ENCODE measurements at regions not wholly inside any gene's neighbourhood (a gene's known extent, or its start where the extent isn't known, plus 50 kb on each side); places are given as distances from the start of the nearest gene placed in this dataset.
"Not testable (repeated sequence)": the region's sequence is repeated elsewhere in the genome, so short reads cannot be mapped to it uniquely, and the experiment has no call there.

- Histone ChIP-seq H3K4me3 (no peak overlapping the region), H3K4me1 (replicated peaks in 1 of 2) (no peaks in the 10 kb centered on the region), H3K27ac (no peak overlapping the region)
- 93 to 100% methylated on average over 1 to 2 of the region's 2 CpGs; no CpG with 5 or more reads in 8 of the 10 experiments for WGBS, 10 experiments
- in situ Hi-C loops (cut with MboI; ENCODE audit: low pct_unique_long_range_greater_than_20kb in 2 of 9, low sequenced_read_pairs in 9 of 9, unreplicated experiment in 9 of 9), result loop anchor here in 3 of 9 experiments (25.0 kb wide), 2 partner anchors 535 to 990 kb away; no protein-coding TSS in a partner anchor
- no peak for ATAC-seq (replicated peaks in 6 of 8)
Measured at GRCh38 chr6:128727500-128727899, 155.4 kb upstream of the LAMA2 start.

- peak in 2 of 8 experiments; percentile 16 to 32 for ATAC-seq (replicated peaks in 6 of 8)
- 0 to 100% (median 27%) methylated on average over 1 to 3 of the region's 3 CpGs for WGBS, 10 experiments
- H3K4me3 ChIP-seq, result no peak overlapping the region
- peaks cover 0 to 2% of the 10 kb centered on the region in 2 donors for H3K4me1 ChIP-seq (replicated peaks in 1 of 2)
- in situ Hi-C loops (cut with MboI; ENCODE audit: low pct_unique_long_range_greater_than_20kb in 2 of 9, low sequenced_read_pairs in 9 of 9, unreplicated experiment in 9 of 9), result loop anchor here in 3 of 9 experiments (25.0 kb wide), 2 partner anchors 537 to 988 kb away; no protein-coding TSS in a partner anchor
- no peak overlapping the region for H3K27ac ChIP-seq
Measured at GRCh38 chr6:128725271-128726233, 157.4 kb upstream of the LAMA2 start.

- Histone ChIP-seq H3K27ac (no peak overlapping the region), H3K4me1 (replicated peaks in 1 of 2) (peaks cover 0 to 2% of the 10 kb centered on the region in 2 donors), H3K4me3 (no peak overlapping the region)
- ATAC-seq (replicated peaks in 6 of 8), result no peak
- in situ Hi-C loops (cut with MboI; ENCODE audit: low pct_unique_long_range_greater_than_20kb in 2 of 9, low sequenced_read_pairs in 9 of 9, unreplicated experiment in 9 of 9), result loop anchor here in 3 of 9 experiments (25.0 kb wide), 2 partner anchors 538 to 987 kb away; no protein-coding TSS in a partner anchor
- 60 to 100% (median 77%) methylated on average over 1 to 5 of the region's 5 CpGs; no CpG with 5 or more reads in 2 of the 10 experiments for WGBS, 10 experiments
Measured at GRCh38 chr6:128724738-128725137, 158.2 kb upstream of the LAMA2 start.

- peaks cover 0 to 2% of the 10 kb centered on the region in 2 donors for H3K4me1 ChIP-seq (replicated peaks in 1 of 2)
- in situ Hi-C loops (cut with MboI; ENCODE audit: low pct_unique_long_range_greater_than_20kb in 2 of 9, low sequenced_read_pairs in 9 of 9, unreplicated experiment in 9 of 9), result no loop called here
- 0 to 86% (median 58%) methylated on average over 1 to 2 of the region's 2 CpGs; no CpG with 5 or more reads in 2 of the 10 experiments for WGBS, 10 experiments
- H3K27ac ChIP-seq, result no peak overlapping the region
- no peak overlapping the region for H3K4me3 ChIP-seq
- peak in 2 of 8 experiments; percentile 43 to 78 for ATAC-seq (replicated peaks in 6 of 8)
Measured at GRCh38 chr6:128723667-128724066, 159.3 kb upstream of the LAMA2 start.

GRCh38 chr6:128720891-128721290 lies 162.0 kb upstream of the LAMA2 start:
- in situ Hi-C loops (cut with MboI; ENCODE audit: low pct_unique_long_range_greater_than_20kb in 2 of 9, low sequenced_read_pairs in 9 of 9, unreplicated experiment in 9 of 9), result no loop called here
- ATAC-seq (replicated peaks in 6 of 8), result no peak
- Histone ChIP-seq H3K27ac (no peak overlapping the region), H3K4me1 (replicated peaks in 1 of 2) (peaks cover 0 to 2% of the 10 kb centered on the region in 2 donors), H3K4me3 (no peak overlapping the region)
- WGBS, 10 experiments, result 0 to 95% (median 19%) methylated on average over 2 of the region's 2 CpGs

- Histone ChIP-seq H3K27ac (no peak overlapping the region), H3K4me3 (no peak overlapping the region), H3K4me1 (replicated peaks in 1 of 2) (peaks cover 0 to 2% of the 10 kb centered on the region in 2 donors)
- in situ Hi-C loops (cut with MboI; ENCODE audit: low pct_unique_long_range_greater_than_20kb in 2 of 9, low sequenced_read_pairs in 9 of 9, unreplicated experiment in 9 of 9), result no loop called here
- 59 to 97% (median 77%) methylated on average over 2 to 3 of the region's 3 CpGs; no CpG with 5 or more reads in 1 of the 10 experiments for WGBS, 10 experiments
- ATAC-seq (replicated peaks in 6 of 8), result no peak
Measured at GRCh38 chr6:128719786-128720185, 163.2 kb upstream of the LAMA2 start.

- in situ Hi-C loops (cut with MboI; ENCODE audit: low pct_unique_long_range_greater_than_20kb in 2 of 9, low sequenced_read_pairs in 9 of 9, unreplicated experiment in 9 of 9), result no loop called here
- no peak overlapping the region for H3K4me3 ChIP-seq
- ATAC-seq (replicated peaks in 6 of 8), result no peak
- 0 to 100% (median 91%) methylated on average over 1 to 2 of the region's 2 CpGs for WGBS, 10 experiments
- H3K4me1 ChIP-seq (replicated peaks in 1 of 2), result no peaks in the 10 kb centered on the region
- no peak overlapping the region for H3K27ac ChIP-seq
Measured at GRCh38 chr6:128713461-128713860, 169.5 kb upstream of the LAMA2 start.

GRCh38 chr6:128712898-128713297 lies 170.0 kb upstream of the LAMA2 start:
- no peak overlapping the region for H3K27ac ChIP-seq
- no peak overlapping the region for H3K4me3 ChIP-seq
- WGBS, 10 experiments, result 0 to 85% (median 67%) methylated on average over 1 of the region's 1 CpG; no CpG with 5 or more reads in 1 of the 10 experiments
- ATAC-seq (replicated peaks in 6 of 8), result no peak
- H3K4me1 ChIP-seq (replicated peaks in 1 of 2), result no peaks in the 10 kb centered on the region
- in situ Hi-C loops (cut with MboI; ENCODE audit: low pct_unique_long_range_greater_than_20kb in 2 of 9, low sequenced_read_pairs in 9 of 9, unreplicated experiment in 9 of 9), result no loop called here

- 69 to 100% (median 93%) methylated on average over 2 to 3 of the region's 3 CpGs for WGBS, 10 experiments
- in situ Hi-C loops (cut with MboI; ENCODE audit: low pct_unique_long_range_greater_than_20kb in 2 of 9, low sequenced_read_pairs in 9 of 9, unreplicated experiment in 9 of 9), result no loop called here
- Histone ChIP-seq H3K4me1 (replicated peaks in 1 of 2) (no peaks in the 10 kb centered on the region), H3K27ac (no peak overlapping the region), H3K4me3 (no peak overlapping the region)
- ATAC-seq (replicated peaks in 6 of 8), result no peak
Measured at GRCh38 chr6:128711149-128711548, 171.8 kb upstream of the LAMA2 start.

- WGBS, 10 experiments, result 15 to 100% (median 83%) methylated on average over 1 to 2 of the region's 2 CpGs; no CpG with 5 or more reads in 1 of the 10 experiments
- in situ Hi-C loops (cut with MboI; ENCODE audit: low pct_unique_long_range_greater_than_20kb in 2 of 9, low sequenced_read_pairs in 9 of 9, unreplicated experiment in 9 of 9), result no loop called here
- ATAC-seq (replicated peaks in 6 of 8), result no peak
- H3K27ac ChIP-seq, result no peak overlapping the region
- no peaks in the 10 kb centered on the region for H3K4me1 ChIP-seq (replicated peaks in 1 of 2)
- no peak overlapping the region for H3K4me3 ChIP-seq
Measured at GRCh38 chr6:128710315-128710714, 172.6 kb upstream of the LAMA2 start.

- Histone ChIP-seq H3K4me3 (no peak overlapping the region), H3K4me1 (replicated peaks in 1 of 2) (no peaks in the 10 kb centered on the region), H3K27ac (no peak overlapping the region)
- in situ Hi-C loops (cut with MboI; ENCODE audit: low pct_unique_long_range_greater_than_20kb in 2 of 9, low sequenced_read_pairs in 9 of 9, unreplicated experiment in 9 of 9), result no loop called here
- no peak for ATAC-seq (replicated peaks in 6 of 8)
- WGBS, 10 experiments, result 75 to 100% (median 93%) methylated on average over 2 to 4 of the region's 4 CpGs; no CpG with 5 or more reads in 1 of the 10 experiments
Measured at GRCh38 chr6:128704601-128705000, 178.3 kb upstream of the LAMA2 start.

- in situ Hi-C loops (cut with MboI; ENCODE audit: low pct_unique_long_range_greater_than_20kb in 2 of 9, low sequenced_read_pairs in 9 of 9, unreplicated experiment in 9 of 9); H3K4me1 ChIP-seq (replicated peaks in 1 of 2); ATAC-seq (replicated peaks in 6 of 8); H3K27ac ChIP-seq; H3K4me3 ChIP-seq: not testable (repeated sequence)
- WGBS, 10 experiments, result 83 to 100% (median 100%) methylated on average over 1 to 2 of the region's 3 CpGs; no CpG with 5 or more reads in 3 of the 10 experiments
Measured at GRCh38 chr6:128703794-128704193, 179.1 kb upstream of the LAMA2 start.

Data from motor neuron (in vitro differentiated cells).